ENCODE measurements at regions not wholly inside any gene's neighbourhood (a gene's known extent, or its start where the extent isn't known, plus 50 kb on each side); places are given as distances from the start of the nearest gene placed in this dataset.
"Not testable (repeated sequence)": the region's sequence is repeated elsewhere in the genome, so short reads cannot be mapped to it uniquely, and the experiment has no call there.

- TF ChIP-seq CTCF (conservative IDR thresholded peaks at IDR 0.05): no peak
- Mint-ChIP-seq H3K4me1 (ENCODE audit: unreplicated experiment) (no peaks in the 10 kb centered on the region), H3K9me3 (peaks cover 7% of the 10 kb centered on the region), H3K36me3 (no peaks in the 10 kb centered on the region), H3K27ac (no peak overlapping the region), H3K27me3 (peaks cover 11% of the 10 kb centered on the region), H3K4me3 (no peak overlapping the region)
- DNase-seq (ENCODE audit: extremely low spot score, unreplicated experiment): no peak
These were observed 99.2 kb downstream of the TPRA1 start for GRCh38 chr3:127491323-127491722.

GRCh38 chr3:127491024-127491305 lies 99.6 kb downstream of the TPRA1 start:
- not testable (repeated sequence) for H3K4me3 Mint-ChIP-seq; H3K27ac Mint-ChIP-seq; H3K9me3 Mint-ChIP-seq; H3K4me1 Mint-ChIP-seq (ENCODE audit: unreplicated experiment); DNase-seq (ENCODE audit: extremely low spot score, unreplicated experiment); H3K36me3 Mint-ChIP-seq
- H3K27me3 Mint-ChIP-seq: peaks cover 11% of the 10 kb centered on the region

GRCh38 chr3:127490271-127491023 lies 100.1 kb downstream of the TPRA1 start:
- Mint-ChIP-seq H3K27ac (no peak overlapping the region), H3K9me3 (peaks cover 7% of the 10 kb centered on the region), H3K4me1 (ENCODE audit: unreplicated experiment) (no peaks in the 10 kb centered on the region), H3K4me3 (no peak overlapping the region), H3K36me3 (no peaks in the 10 kb centered on the region), H3K27me3 (peaks cover 7% of the 10 kb centered on the region)
- TF ChIP-seq CTCF (conservative IDR thresholded peaks at IDR 0.05): no peak
- DNase-seq (ENCODE audit: extremely low spot score, unreplicated experiment): no peak

GRCh38 chr3:127489357-127489756 lies 101.2 kb downstream of the TPRA1 start:
- H3K27ac Mint-ChIP-seq: no peak overlapping the region
- no peak overlapping the region for H3K4me3 Mint-ChIP-seq
- H3K9me3 Mint-ChIP-seq: peaks cover 7% of the 10 kb centered on the region
- H3K4me1 Mint-ChIP-seq (ENCODE audit: unreplicated experiment): no peaks in the 10 kb centered on the region
- DNase-seq (ENCODE audit: extremely low spot score, unreplicated experiment): no peak
- no peaks in the 10 kb centered on the region for H3K36me3 Mint-ChIP-seq
- no peak for TF ChIP-seq CTCF (conservative IDR thresholded peaks at IDR 0.05)
- peaks cover 7% of the 10 kb centered on the region for H3K27me3 Mint-ChIP-seq

GRCh38 chr3:127488740-127489139 lies 101.8 kb downstream of the TPRA1 start:
- H3K36me3 Mint-ChIP-seq: no peaks in the 10 kb centered on the region
- peaks cover 7% of the 10 kb centered on the region for H3K9me3 Mint-ChIP-seq
- no peak overlapping the region for H3K27ac Mint-ChIP-seq
- DNase-seq (ENCODE audit: extremely low spot score, unreplicated experiment): peak; percentile 45
- no peak for TF ChIP-seq CTCF (conservative IDR thresholded peaks at IDR 0.05)
- no peak overlapping the region for H3K4me3 Mint-ChIP-seq
- H3K27me3 Mint-ChIP-seq: peaks cover 7% of the 10 kb centered on the region
- no peaks in the 10 kb centered on the region for H3K4me1 Mint-ChIP-seq (ENCODE audit: unreplicated experiment)

GRCh38 chr3:127488141-127488672 lies 102.3 kb downstream of the TPRA1 start:
- Mint-ChIP-seq H3K27me3 (peaks cover 7% of the 10 kb centered on the region), H3K36me3 (no peaks in the 10 kb centered on the region), H3K4me3 (no peak overlapping the region), H3K9me3 (peaks cover 3% of the 10 kb centered on the region), H3K4me1 (ENCODE audit: unreplicated experiment) (no peaks in the 10 kb centered on the region), H3K27ac (no peak overlapping the region)
- no peak for TF ChIP-seq CTCF (conservative IDR thresholded peaks at IDR 0.05)
- DNase-seq (ENCODE audit: extremely low spot score, unreplicated experiment): peak; percentile 45
